Endodermal cell (in vitro differentiated cells): ENCODE measurements at regions not wholly inside any gene's neighbourhood (a gene's known extent, or its start where the extent isn't known, plus 50 kb on each side); places are given as distances from the start of the nearest gene placed in this dataset.

Experiments
- DNase-seq: peaks from one replicate; pipeline ENCODE4 v3.0.0-alpha.2; 2017
- H3K27ac ChIP-seq: 2 replicates; pipeline ENCODE4 v1.5.1; 2013; ENCODE audit warnings: mild to moderate bottlenecking, low read depth, low read length, moderate library complexity
- H3K27me3 ChIP-seq: 2 replicates; pipeline ENCODE4 v1.6.1; 2013; ENCODE audit warnings: mild to moderate bottlenecking, low read length, moderate library complexity; ENCODE audit not compliant: insufficient read depth, control insufficient read depth, poor library complexity, severe bottlenecking
- H3K36me3 ChIP-seq: 2 replicates; pipeline ENCODE4 v1.7.0; 2013; ENCODE audit warnings: mild to moderate bottlenecking, low read length, moderate library complexity; ENCODE audit not compliant: control insufficient read depth, insufficient read depth
- H3K4me1 ChIP-seq: one replicate; pipeline ENCODE4 v1.7.0; 2013; ENCODE audit warnings: low read length; ENCODE audit not compliant: control insufficient read depth, insufficient read depth
- H3K4me3 ChIP-seq: 2 replicates; pipeline ENCODE4 v1.5.1; 2013; ENCODE audit warnings: mild to moderate bottlenecking, low read length, moderate library complexity
- H3K9ac ChIP-seq: 2 replicates; pipeline ENCODE4 v1.6.1; 2013; ENCODE audit warnings: mild to moderate bottlenecking, low read length, moderate library complexity; ENCODE audit not compliant: poor library complexity, severe bottlenecking; ENCODE audit errors: extremely low read depth
- H3K9me3 ChIP-seq: 2 replicates; pipeline ENCODE4 v1.6.1; 2013; ENCODE audit warnings: mild to moderate bottlenecking, low read length, moderate library complexity; ENCODE audit not compliant: control insufficient read depth
- H3K27ac Mint-ChIP-seq: 2 replicates; pipeline ENCODE4 v1.8.0; 2020; ENCODE audit warnings: mixed read lengths
- H3K27me3 Mint-ChIP-seq: 2 replicates; pipeline ENCODE4 v1.8.0; 2021; ENCODE audit warnings: mild to moderate bottlenecking, mixed read lengths; ENCODE audit not compliant: insufficient read depth
- H3K36me3 Mint-ChIP-seq: 2 replicates; pipeline ENCODE4 v1.8.0; 2020; ENCODE audit warnings: low read depth, mixed read lengths
- H3K4me1 Mint-ChIP-seq: 2 replicates; pipeline ENCODE4 v1.8.0; 2020; ENCODE audit warnings: mixed read lengths
- H3K4me3 Mint-ChIP-seq: 2 replicates; pipeline ENCODE4 v1.8.0; 2020; ENCODE audit warnings: mild to moderate bottlenecking, moderate library complexity, mixed read lengths
- H3K9me3 Mint-ChIP-seq: 2 replicates; pipeline ENCODE4 v1.8.0; 2020; ENCODE audit warnings: mild to moderate bottlenecking, mixed read lengths
- WGBS, 2 experiments: methylation state at CpG; one replicate each; pipeline versions ENCODE4 v1.1.5 to v1.1.7; 2013; ENCODE audit warnings: missing lambda C conversion rate in 2 of 2, mixed read lengths in 1 of 2; ENCODE audit not compliant: insufficient coverage in 1 of 2, insufficient read length in 1 of 2; 5-methylcytosine and 5-hydroxymethylcytosine counted together
- TF ChIP-seq, protein P1 (sequence below): fragments of 200-600 bp; sonication (generic); conservative IDR thresholded peaks from 2 replicates; pipeline ENCODE4 v1.5.0; 2021; ENCODE audit warnings: antibody characterized with exemption, mild to moderate bottlenecking

DNA sequence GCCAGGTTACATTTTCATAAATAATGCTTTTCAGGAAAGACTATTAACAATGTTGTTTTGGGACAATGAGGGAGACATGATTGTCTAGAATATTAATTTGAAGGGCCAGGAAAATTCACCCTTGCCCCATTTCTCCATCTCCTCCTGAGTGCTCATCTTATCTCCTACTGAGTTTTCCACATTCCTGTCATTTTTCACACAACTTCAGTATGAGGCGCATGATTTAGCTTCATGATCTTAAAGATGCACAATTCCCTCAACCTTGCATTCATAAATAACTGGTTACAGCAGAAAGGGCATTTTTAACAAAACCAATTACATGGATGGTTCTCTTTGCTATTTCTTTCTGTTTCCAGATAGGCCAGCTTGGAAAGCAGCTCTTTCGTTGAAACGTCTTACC, 1699.2 kb upstream of the IGFBP7 start:
- H3K9ac ChIP-seq = no peak overlapping the region
- TF ChIP-seq, protein P1, sequence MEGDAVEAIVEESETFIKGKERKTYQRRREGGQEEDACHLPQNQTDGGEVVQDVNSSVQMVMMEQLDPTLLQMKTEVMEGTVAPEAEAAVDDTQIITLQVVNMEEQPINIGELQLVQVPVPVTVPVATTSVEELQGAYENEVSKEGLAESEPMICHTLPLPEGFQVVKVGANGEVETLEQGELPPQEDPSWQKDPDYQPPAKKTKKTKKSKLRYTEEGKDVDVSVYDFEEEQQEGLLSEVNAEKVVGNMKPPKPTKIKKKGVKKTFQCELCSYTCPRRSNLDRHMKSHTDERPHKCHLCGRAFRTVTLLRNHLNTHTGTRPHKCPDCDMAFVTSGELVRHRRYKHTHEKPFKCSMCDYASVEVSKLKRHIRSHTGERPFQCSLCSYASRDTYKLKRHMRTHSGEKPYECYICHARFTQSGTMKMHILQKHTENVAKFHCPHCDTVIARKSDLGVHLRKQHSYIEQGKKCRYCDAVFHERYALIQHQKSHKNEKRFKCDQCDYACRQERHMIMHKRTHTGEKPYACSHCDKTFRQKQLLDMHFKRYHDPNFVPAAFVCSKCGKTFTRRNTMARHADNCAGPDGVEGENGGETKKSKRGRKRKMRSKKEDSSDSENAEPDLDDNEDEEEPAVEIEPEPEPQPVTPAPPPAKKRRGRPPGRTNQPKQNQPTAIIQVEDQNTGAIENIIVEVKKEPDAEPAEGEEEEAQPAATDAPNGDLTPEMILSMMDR = no peak
- H3K27ac Mint-ChIP-seq = no peak overlapping the region
- no peaks in the 10 kb centered on the region for H3K36me3 ChIP-seq
- DNase-seq = no peak
- H3K4me3 Mint-ChIP-seq = no peak overlapping the region
- no peak overlapping the region for H3K27ac ChIP-seq
- H3K9me3 ChIP-seq = no peaks in the 10 kb centered on the region
- H3K4me3 ChIP-seq = no peak overlapping the region
- H3K9me3 Mint-ChIP-seq = no peaks in the 10 kb centered on the region
- WGBS, 2 experiments = 92 to 96% methylated on average over 3 of the region's 3 CpGs
- H3K4me1 Mint-ChIP-seq = peaks cover 6% of the 10 kb centered on the region
- H3K4me1 ChIP-seq = no peaks in the 10 kb centered on the region
- no peaks in the 10 kb centered on the region for H3K36me3 Mint-ChIP-seq
- H3K27me3 Mint-ChIP-seq = no peaks in the 10 kb centered on the region
- no peaks in the 10 kb centered on the region for H3K27me3 ChIP-seq

DNA sequence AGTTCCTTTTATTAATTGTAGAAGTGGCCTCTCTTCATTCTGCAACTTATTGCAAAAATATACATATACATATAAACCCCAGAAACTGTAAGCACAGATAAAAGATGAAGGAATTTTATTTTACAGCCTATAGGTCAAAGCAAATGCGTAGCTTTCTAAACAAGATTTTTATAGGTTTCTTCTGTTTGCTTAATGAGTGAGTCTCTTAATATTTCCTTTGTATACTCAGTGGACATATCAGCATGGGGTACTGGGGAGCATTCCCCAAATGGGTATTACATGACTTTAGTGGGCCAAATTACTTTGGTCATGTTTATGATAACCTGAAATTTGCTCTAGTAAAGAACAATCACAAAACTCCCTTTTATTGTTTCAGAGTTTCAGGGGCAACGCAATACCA, 1698.6 kb upstream of the IGFBP7 start:
- Mint-ChIP-seq H3K36me3 (no peaks in the 10 kb centered on the region), H3K27me3 (no peaks in the 10 kb centered on the region), H3K9me3 (no peaks in the 10 kb centered on the region), H3K27ac (no peak overlapping the region), H3K4me1 (peaks cover 6% of the 10 kb centered on the region), H3K4me3 (no peak overlapping the region)
- no peak overlapping the region for H3K27ac ChIP-seq
- no peak for DNase-seq
- WGBS, 2 experiments = 91 to 100% methylated on average over 1 to 2 of the region's 2 CpGs
- no peak overlapping the region for H3K9ac ChIP-seq
- TF ChIP-seq, protein P1 = no peak
- no peaks in the 10 kb centered on the region for H3K9me3 ChIP-seq
- no peaks in the 10 kb centered on the region for H3K4me1 ChIP-seq
- H3K4me3 ChIP-seq = no peak overlapping the region
- no peaks in the 10 kb centered on the region for H3K27me3 ChIP-seq
- no peaks in the 10 kb centered on the region for H3K36me3 ChIP-seq

DNA sequence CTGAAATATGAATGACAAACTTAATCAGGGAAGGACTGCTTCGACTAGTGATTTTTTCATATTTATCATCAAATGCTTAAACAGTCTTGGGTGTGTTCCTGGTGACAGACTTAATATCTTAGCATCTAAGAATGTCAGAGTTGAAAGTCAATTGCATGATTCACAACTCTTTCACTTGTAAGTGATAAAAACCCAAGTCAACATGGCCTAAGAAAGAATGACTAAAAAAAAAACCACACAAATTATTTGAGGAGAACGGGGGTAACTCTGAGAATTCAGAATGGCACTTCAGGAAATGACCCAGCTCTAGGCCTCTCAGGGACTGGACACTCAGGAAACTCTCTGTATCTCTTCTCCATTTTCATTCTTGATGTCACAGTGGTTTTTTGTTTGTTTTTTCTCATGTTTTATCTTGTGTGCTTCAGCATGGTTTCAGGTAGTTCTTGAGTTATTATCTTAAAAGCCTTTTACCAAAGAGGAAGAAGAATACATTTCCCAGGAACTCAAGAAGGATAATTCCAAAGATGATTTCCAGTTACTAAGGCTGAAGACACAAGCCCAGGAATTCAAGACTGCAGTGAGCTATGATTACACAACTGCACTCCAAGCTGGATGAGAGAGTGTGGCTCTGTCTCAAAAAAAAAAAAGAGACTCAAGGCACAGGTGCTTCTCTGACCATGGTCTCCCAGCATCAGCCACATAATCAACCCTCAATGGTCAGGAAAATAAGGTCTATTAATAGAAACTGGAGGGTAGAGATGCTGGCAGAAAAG, 1697.8 kb upstream of the IGFBP7 start:
- H3K36me3 ChIP-seq = no peaks in the 10 kb centered on the region
- no peaks in the 10 kb centered on the region for H3K27me3 Mint-ChIP-seq
- H3K27ac Mint-ChIP-seq = no peak overlapping the region
- H3K9me3 ChIP-seq = no peaks in the 10 kb centered on the region
- no peaks in the 10 kb centered on the region for H3K4me1 ChIP-seq
- DNase-seq = no peak
- H3K9me3 Mint-ChIP-seq = no peaks in the 10 kb centered on the region
- no peak overlapping the region for H3K9ac ChIP-seq
- 79 to 80% methylated on average over 1 to 2 of the region's 2 CpGs for WGBS, 2 experiments
- TF ChIP-seq, protein P1 = no peak
- H3K4me1 Mint-ChIP-seq = peaks cover 6% of the 10 kb centered on the region
- H3K4me3 ChIP-seq = no peak overlapping the region
- no peak overlapping the region for H3K4me3 Mint-ChIP-seq
- no peaks in the 10 kb centered on the region for H3K27me3 ChIP-seq
- no peaks in the 10 kb centered on the region for H3K36me3 Mint-ChIP-seq
- no peak overlapping the region for H3K27ac ChIP-seq
